WTC11 (cell line): ENCODE measurements at regions not wholly inside any gene's neighbourhood (a gene's known extent, or its start where the extent isn't known, plus 50 kb on each side); places are given as distances from the start of the nearest gene placed in this dataset.

Experiments
- ATAC-seq: fragments of 200-7000 bp; cut with Tn5 transposase; 2 replicates; pipeline ENCODE4 v1.10.0; 2021; ENCODE audit warnings: mild to moderate bottlenecking, moderate library complexity
- CTCF ChIA-PET: fragments of 300-600 bp; sonication (Branson Sonifier 250); formaldehyde crosslinking; loops from one replicate; lab custom pipeline; 2021; ENCODE audit warnings: antibody characterized with exemption; lab: Charles Lee
- POLR2A ChIA-PET: fragments of 350-600 bp; sonication (Branson Sonifier 250); formaldehyde crosslinking; loops from one replicate; lab custom pipeline; 2021; ENCODE audit warnings: antibody characterized with exemption; lab: Charles Lee
- DNase-seq: peaks from one replicate; pipeline ENCODE4 v3.0.0; 2021; ENCODE audit warnings: low spot score
- H3K27ac Mint-ChIP-seq: 2 replicates; pipeline ENCODE4 v1.8.0; 2021; ENCODE audit warnings: mixed read lengths
- H3K27me3 Mint-ChIP-seq: 2 replicates; pipeline ENCODE4 v1.8.0; 2021; ENCODE audit warnings: low read depth, mild to moderate bottlenecking, moderate library complexity, mixed read lengths
- H3K36me3 Mint-ChIP-seq: 2 replicates; pipeline ENCODE4 v1.8.0; 2021; ENCODE audit warnings: mixed read lengths
- H3K4me1 Mint-ChIP-seq: 2 replicates; pipeline ENCODE4 v1.8.0; 2022; ENCODE audit warnings: mixed read lengths
- H3K4me3 Mint-ChIP-seq: 2 replicates; pipeline ENCODE4 v1.8.0; 2021; ENCODE audit warnings: mild to moderate bottlenecking, moderate library complexity, mixed read lengths
- H3K9me3 Mint-ChIP-seq: 2 replicates; pipeline ENCODE4 v1.8.0; 2021; ENCODE audit warnings: mixed read lengths
- CREM ChIP-seq: sonication (generic); formaldehyde crosslinking; IDR thresholded peaks from 2 replicates; pipeline ENCODE4 v1.8.1; 2022; ENCODE audit warnings: mild to moderate bottlenecking, missing genetic modification reagents, moderate library complexity
- EMX1 ChIP-seq: fragments of 250-450 bp; sonication (Bioruptor Pico); IDR thresholded peaks from 2 replicates; pipeline ENCODE4 v1.8.0; 2021; ENCODE audit warnings: mild to moderate bottlenecking
- FOXK1 ChIP-seq: sonication (generic); formaldehyde crosslinking; IDR thresholded peaks from 2 replicates; pipeline ENCODE4 v1.8.0; 2022; ENCODE audit warnings: mild to moderate bottlenecking, moderate library complexity, missing genetic modification reagents
- FOXP1 ChIP-seq: sonication (generic); formaldehyde crosslinking; IDR thresholded peaks from 2 replicates; pipeline ENCODE4 v1.8.0; 2022; ENCODE audit warnings: missing genetic modification reagents, mild to moderate bottlenecking, moderate library complexity, borderline replicate concordance
- NR1H2 ChIP-seq: sonication (generic); formaldehyde crosslinking; IDR thresholded peaks from 2 replicates; pipeline ENCODE4 v1.9.0; 2021; ENCODE audit warnings: mild to moderate bottlenecking, moderate library complexity, missing genetic modification reagents
- OVOL2 ChIP-seq: fragments of 250-450 bp; sonication (Bioruptor Pico); IDR thresholded peaks from 2 replicates; pipeline ENCODE4 v1.9.0; 2021; ENCODE audit warnings: mild to moderate bottlenecking, borderline replicate concordance
- TEAD4 ChIP-seq: sonication (generic); formaldehyde crosslinking; IDR thresholded peaks from 2 replicates; pipeline ENCODE4 v1.8.0; 2022; ENCODE audit warnings: mild to moderate bottlenecking, missing genetic modification reagents
- ZNF263 ChIP-seq: sonication (generic); formaldehyde crosslinking; IDR thresholded peaks from 2 replicates; pipeline ENCODE4 v1.8.1; 2022; ENCODE audit warnings: low read depth, mild to moderate bottlenecking, moderate library complexity, missing genetic modification reagents
- ZNF317 ChIP-seq: sonication (generic); formaldehyde crosslinking; IDR thresholded peaks from 2 replicates; pipeline ENCODE4 v1.8.1; 2023; ENCODE audit warnings: low read depth, mild to moderate bottlenecking, moderate library complexity, missing genetic modification reagents, borderline replicate concordance
- ZNF671 ChIP-seq: fragments of 250-450 bp; sonication (Bioruptor Pico); IDR thresholded peaks from 2 replicates; pipeline ENCODE4 v1.8.0; 2021; ENCODE audit warnings: mild to moderate bottlenecking
- TF ChIP-seq, protein P1 (sequence below): sonication (generic); formaldehyde crosslinking; IDR thresholded peaks from 2 replicates; pipeline ENCODE4 v1.8.1; 2022; ENCODE audit warnings: low read depth, mild to moderate bottlenecking, moderate library complexity, missing genetic modification reagents, borderline replicate concordance
- TF ChIP-seq, protein P2 (sequence below): sonication (generic); formaldehyde crosslinking; IDR thresholded peaks from 2 replicates; pipeline ENCODE4 v1.8.1; 2023; ENCODE audit warnings: mild to moderate bottlenecking, moderate library complexity, missing genetic modification reagents
- TF ChIP-seq, protein P3 (sequence below): sonication (generic); formaldehyde crosslinking; IDR thresholded peaks from 2 replicates; pipeline ENCODE4 v1.8.1; 2022; ENCODE audit warnings: low read depth, missing genetic modification reagents, borderline replicate concordance
- TF ChIP-seq, protein P4 (sequence below): sonication (generic); formaldehyde crosslinking; IDR thresholded peaks from 2 replicates; pipeline ENCODE4 v1.8.1; 2022; ENCODE audit warnings: mild to moderate bottlenecking, missing genetic modification reagents, moderate library complexity, borderline replicate concordance
- TF ChIP-seq, protein P5 (sequence below): fragments of 250-450 bp; sonication (Bioruptor Pico); IDR thresholded peaks from 2 replicates; pipeline ENCODE4 v2.1.2; 2022; ENCODE audit warnings: mild to moderate bottlenecking, moderate library complexity
- TF ChIP-seq, protein P6 (sequence below): fragments of 250-450 bp; sonication (Bioruptor Pico); IDR thresholded peaks from 2 replicates; pipeline ENCODE4 v1.9.0; 2021; ENCODE audit warnings: mild to moderate bottlenecking, borderline replicate concordance
- TF ChIP-seq, protein P7 (sequence below): sonication (generic); formaldehyde crosslinking; IDR thresholded peaks from 2 replicates; pipeline ENCODE4 v1.8.0; 2022; ENCODE audit warnings: missing genetic modification reagents

DNA sequence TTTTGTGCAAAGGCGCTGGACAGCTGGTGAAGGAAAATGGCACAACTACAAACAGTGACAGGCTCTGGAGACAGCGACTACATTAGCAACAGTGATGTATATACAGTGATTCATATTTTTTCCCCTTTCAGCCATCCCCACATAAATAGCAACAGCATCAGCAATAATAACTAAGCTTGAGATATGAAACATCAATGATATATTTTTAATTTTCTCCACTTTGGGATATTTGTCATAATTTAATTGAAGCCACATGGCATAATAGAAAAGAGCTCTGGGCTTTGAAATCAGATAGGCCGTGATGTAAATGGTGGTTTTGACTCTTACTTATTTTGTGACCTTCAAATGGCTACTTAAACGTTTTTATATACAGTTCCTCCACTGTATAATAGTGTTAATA is 764.3 kb upstream of the PRMT6 start:
- Mint-ChIP-seq H3K4me1 (peaks cover 4% of the 10 kb centered on the region), H3K36me3 (no peaks in the 10 kb centered on the region), H3K27ac (no peak overlapping the region), H3K27me3 (no peaks in the 10 kb centered on the region), H3K9me3 (no peaks in the 10 kb centered on the region), H3K4me3 (no peak overlapping the region)
- POLR2A ChIA-PET = no interaction called here
- ATAC-seq (no peak), DNase-seq (no peak)
- TF ChIP-seq FOXP1 (CRISPR knock-in tag) (no peak), TEAD4 (no peak), OVOL2 (CRISPR knock-in tag) (no peak)
- CTCF ChIA-PET = no interaction called here

DNA sequence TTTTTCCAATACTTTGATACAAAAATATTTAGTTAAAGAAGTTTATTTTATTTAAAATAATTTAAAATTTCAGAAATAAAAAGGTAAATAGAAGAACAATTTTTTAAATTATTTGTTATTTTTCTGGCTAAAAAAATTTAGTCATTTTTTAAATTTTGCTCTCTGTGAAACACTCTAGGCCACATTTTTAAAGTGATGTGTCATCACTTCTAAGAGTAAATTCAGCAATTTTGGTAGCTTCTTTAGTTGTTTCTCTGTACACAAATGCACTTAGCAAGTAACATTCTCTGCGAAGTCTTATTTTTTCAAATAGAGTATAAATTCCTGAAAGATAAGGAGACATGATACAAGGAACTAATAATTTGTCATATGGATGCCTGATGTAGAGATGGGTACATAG is 760.0 kb upstream of the PRMT6 start:
- H3K27me3 Mint-ChIP-seq = no peaks in the 10 kb centered on the region
- H3K4me3 Mint-ChIP-seq = no peak overlapping the region
- H3K4me1 Mint-ChIP-seq = no peaks in the 10 kb centered on the region
- H3K27ac Mint-ChIP-seq = no peak overlapping the region
- DNase-seq = no peak
- ATAC-seq = no peak
- H3K36me3 Mint-ChIP-seq = no peaks in the 10 kb centered on the region
- POLR2A ChIA-PET = no interaction called here
- peaks cover 4% of the 10 kb centered on the region for H3K9me3 Mint-ChIP-seq
- CTCF ChIA-PET = no interaction called here
- TF ChIP-seq NR1H2 (CRISPR knock-in tag) (no peak), CREM (CRISPR knock-in tag) (no peak), ZNF263 (CRISPR knock-in tag) (no peak), OVOL2 (CRISPR knock-in tag) (no peak), ZNF671 (CRISPR knock-in tag) (no peak), EMX1 (no peak), FOXK1 (CRISPR knock-in tag) (no peak), ZNF317 (CRISPR knock-in tag) (no peak)
- TF ChIP-seq, protein P1, sequence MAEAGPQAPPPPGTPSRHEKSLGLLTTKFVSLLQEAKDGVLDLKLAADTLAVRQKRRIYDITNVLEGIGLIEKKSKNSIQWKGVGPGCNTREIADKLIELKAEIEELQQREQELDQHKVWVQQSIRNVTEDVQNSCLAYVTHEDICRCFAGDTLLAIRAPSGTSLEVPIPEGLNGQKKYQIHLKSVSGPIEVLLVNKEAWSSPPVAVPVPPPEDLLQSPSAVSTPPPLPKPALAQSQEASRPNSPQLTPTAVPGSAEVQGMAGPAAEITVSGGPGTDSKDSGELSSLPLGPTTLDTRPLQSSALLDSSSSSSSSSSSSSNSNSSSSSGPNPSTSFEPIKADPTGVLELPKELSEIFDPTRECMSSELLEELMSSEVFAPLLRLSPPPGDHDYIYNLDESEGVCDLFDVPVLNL (CRISPR knock-in tag) = no peak
- TF ChIP-seq, protein P2, sequence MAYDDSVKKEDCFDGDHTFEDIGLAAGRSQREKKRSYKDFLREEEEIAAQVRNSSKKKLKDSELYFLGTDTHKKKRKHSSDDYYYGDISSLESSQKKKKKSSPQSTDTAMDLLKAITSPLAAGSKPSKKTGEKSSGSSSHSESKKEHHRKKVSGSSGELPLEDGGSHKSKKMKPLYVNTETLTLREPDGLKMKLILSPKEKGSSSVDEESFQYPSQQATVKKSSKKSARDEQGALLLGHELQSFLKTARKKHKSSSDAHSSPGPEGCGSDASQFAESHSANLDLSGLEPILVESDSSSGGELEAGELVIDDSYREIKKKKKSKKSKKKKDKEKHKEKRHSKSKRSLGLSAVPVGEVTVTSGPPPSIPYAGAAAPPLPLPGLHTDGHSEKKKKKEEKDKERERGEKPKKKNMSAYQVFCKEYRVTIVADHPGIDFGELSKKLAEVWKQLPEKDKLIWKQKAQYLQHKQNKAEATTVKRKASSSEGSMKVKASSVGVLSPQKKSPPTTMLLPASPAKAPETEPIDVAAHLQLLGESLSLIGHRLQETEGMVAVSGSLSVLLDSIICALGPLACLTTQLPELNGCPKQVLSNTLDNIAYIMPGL (CRISPR knock-in tag) = no peak
- TF ChIP-seq, protein P3, sequence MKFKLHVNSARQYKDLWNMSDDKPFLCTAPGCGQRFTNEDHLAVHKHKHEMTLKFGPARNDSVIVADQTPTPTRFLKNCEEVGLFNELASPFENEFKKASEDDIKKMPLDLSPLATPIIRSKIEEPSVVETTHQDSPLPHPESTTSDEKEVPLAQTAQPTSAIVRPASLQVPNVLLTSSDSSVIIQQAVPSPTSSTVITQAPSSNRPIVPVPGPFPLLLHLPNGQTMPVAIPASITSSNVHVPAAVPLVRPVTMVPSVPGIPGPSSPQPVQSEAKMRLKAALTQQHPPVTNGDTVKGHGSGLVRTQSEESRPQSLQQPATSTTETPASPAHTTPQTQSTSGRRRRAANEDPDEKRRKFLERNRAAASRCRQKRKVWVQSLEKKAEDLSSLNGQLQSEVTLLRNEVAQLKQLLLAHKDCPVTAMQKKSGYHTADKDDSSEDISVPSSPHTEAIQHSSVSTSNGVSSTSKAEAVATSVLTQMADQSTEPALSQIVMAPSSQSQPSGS (CRISPR knock-in tag) = no peak
- TF ChIP-seq, protein P4, sequence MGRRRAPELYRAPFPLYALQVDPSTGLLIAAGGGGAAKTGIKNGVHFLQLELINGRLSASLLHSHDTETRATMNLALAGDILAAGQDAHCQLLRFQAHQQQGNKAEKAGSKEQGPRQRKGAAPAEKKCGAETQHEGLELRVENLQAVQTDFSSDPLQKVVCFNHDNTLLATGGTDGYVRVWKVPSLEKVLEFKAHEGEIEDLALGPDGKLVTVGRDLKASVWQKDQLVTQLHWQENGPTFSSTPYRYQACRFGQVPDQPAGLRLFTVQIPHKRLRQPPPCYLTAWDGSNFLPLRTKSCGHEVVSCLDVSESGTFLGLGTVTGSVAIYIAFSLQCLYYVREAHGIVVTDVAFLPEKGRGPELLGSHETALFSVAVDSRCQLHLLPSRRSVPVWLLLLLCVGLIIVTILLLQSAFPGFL (CRISPR knock-in tag) = no peak
- TF ChIP-seq, protein P5, sequence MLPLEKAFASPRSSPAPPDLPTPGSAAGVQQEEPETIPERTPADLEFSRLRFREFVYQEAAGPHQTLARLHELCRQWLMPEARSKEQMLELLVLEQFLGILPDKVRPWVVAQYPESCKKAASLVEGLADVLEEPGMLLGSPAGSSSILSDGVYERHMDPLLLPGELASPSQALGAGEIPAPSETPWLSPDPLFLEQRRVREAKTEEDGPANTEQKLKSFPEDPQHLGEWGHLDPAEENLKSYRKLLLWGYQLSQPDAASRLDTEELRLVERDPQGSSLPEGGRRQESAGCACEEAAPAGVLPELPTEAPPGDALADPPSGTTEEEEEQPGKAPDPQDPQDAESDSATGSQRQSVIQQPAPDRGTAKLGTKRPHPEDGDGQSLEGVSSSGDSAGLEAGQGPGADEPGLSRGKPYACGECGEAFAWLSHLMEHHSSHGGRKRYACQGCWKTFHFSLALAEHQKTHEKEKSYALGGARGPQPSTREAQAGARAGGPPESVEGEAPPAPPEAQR (CRISPR knock-in tag) = no peak
- TF ChIP-seq, protein P6, sequence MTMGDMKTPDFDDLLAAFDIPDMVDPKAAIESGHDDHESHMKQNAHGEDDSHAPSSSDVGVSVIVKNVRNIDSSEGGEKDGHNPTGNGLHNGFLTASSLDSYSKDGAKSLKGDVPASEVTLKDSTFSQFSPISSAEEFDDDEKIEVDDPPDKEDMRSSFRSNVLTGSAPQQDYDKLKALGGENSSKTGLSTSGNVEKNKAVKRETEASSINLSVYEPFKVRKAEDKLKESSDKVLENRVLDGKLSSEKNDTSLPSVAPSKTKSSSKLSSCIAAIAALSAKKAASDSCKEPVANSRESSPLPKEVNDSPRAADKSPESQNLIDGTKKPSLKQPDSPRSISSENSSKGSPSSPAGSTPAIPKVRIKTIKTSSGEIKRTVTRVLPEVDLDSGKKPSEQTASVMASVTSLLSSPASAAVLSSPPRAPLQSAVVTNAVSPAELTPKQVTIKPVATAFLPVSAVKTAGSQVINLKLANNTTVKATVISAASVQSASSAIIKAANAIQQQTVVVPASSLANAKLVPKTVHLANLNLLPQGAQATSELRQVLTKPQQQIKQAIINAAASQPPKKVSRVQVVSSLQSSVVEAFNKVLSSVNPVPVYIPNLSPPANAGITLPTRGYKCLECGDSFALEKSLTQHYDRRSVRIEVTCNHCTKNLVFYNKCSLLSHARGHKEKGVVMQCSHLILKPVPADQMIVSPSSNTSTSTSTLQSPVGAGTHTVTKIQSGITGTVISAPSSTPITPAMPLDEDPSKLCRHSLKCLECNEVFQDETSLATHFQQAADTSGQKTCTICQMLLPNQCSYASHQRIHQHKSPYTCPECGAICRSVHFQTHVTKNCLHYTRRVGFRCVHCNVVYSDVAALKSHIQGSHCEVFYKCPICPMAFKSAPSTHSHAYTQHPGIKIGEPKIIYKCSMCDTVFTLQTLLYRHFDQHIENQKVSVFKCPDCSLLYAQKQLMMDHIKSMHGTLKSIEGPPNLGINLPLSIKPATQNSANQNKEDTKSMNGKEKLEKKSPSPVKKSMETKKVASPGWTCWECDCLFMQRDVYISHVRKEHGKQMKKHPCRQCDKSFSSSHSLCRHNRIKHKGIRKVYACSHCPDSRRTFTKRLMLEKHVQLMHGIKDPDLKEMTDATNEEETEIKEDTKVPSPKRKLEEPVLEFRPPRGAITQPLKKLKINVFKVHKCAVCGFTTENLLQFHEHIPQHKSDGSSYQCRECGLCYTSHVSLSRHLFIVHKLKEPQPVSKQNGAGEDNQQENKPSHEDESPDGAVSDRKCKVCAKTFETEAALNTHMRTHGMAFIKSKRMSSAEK = no peak
- TF ChIP-seq, protein P7, sequence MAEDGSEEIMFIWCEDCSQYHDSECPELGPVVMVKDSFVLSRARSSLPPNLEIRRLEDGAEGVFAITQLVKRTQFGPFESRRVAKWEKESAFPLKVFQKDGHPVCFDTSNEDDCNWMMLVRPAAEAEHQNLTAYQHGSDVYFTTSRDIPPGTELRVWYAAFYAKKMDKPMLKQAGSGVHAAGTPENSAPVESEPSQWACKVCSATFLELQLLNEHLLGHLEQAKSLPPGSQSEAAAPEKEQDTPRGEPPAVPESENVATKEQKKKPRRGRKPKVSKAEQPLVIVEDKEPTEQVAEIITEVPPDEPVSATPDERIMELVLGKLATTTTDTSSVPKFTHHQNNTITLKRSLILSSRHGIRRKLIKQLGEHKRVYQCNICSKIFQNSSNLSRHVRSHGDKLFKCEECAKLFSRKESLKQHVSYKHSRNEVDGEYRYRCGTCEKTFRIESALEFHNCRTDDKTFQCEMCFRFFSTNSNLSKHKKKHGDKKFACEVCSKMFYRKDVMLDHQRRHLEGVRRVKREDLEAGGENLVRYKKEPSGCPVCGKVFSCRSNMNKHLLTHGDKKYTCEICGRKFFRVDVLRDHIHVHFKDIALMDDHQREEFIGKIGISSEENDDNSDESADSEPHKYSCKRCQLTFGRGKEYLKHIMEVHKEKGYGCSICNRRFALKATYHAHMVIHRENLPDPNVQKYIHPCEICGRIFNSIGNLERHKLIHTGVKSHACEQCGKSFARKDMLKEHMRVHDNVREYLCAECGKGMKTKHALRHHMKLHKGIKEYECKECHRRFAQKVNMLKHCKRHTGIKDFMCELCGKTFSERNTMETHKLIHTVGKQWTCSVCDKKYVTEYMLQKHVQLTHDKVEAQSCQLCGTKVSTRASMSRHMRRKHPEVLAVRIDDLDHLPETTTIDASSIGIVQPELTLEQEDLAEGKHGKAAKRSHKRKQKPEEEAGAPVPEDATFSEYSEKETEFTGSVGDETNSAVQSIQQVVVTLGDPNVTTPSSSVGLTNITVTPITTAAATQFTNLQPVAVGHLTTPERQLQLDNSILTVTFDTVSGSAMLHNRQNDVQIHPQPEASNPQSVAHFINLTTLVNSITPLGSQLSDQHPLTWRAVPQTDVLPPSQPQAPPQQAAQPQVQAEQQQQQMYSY (CRISPR knock-in tag) = no peak
